ENCODE measurements at regions not wholly inside any gene's neighbourhood (a gene's known extent, or its start where the extent isn't known, plus 50 kb on each side); places are given as distances from the start of the nearest gene placed in this dataset.

GRCh38 chr11:32255841-32256240 is 165.0 kb downstream of the RCN1 start:
- H3K27me3 ChIP-seq: no peaks in the 10 kb centered on the region
- TF ChIP-seq CTCF (IDR thresholded peaks at IDR 0.05): no peak
- H3K9me3 ChIP-seq: no peaks in the 10 kb centered on the region
- no peak overlapping the region for H3K27ac ChIP-seq
- no peak overlapping the region for H3K4me3 ChIP-seq (ENCODE audit: low read depth in 1 of 2, low read length in 1 of 2)
- H3K4me1 ChIP-seq (ENCODE audit: control insufficient read depth in 1 of 2, insufficient read depth in 1 of 2, low read depth in 1 of 2, low read length in 1 of 2): no peaks in the 10 kb centered on the region
- no peaks in the 10 kb centered on the region for H3K36me3 ChIP-seq

- no peak overlapping the region for H3K4me3 ChIP-seq (ENCODE audit: low read depth in 1 of 2, low read length in 1 of 2)
Observed at GRCh38 chr11:32256466-32256865, 165.6 kb downstream of the RCN1 start.

GRCh38 chr11:32259641-32260081 is 168.8 kb downstream of the RCN1 start:
- Histone ChIP-seq H3K27me3 (no peaks in the 10 kb centered on the region), H3K27ac (no peak overlapping the region), H3K4me1 (ENCODE audit: control insufficient read depth in 1 of 2, insufficient read depth in 1 of 2, low read depth in 1 of 2, low read length in 1 of 2) (no peaks in the 10 kb centered on the region), H3K9me3 (no peaks in the 10 kb centered on the region), H3K36me3 (no peaks in the 10 kb centered on the region), H3K4me3 (ENCODE audit: low read depth in 1 of 2, low read length in 1 of 2) (no peak overlapping the region)
- TF ChIP-seq CTCF (IDR thresholded peaks at IDR 0.05): no peak

More at GRCh38 chr11:32256466-32256865, 165.6 kb downstream of the RCN1 start:
- H3K9me3 ChIP-seq: no peaks in the 10 kb centered on the region
- no peaks in the 10 kb centered on the region for H3K4me1 ChIP-seq (ENCODE audit: control insufficient read depth in 1 of 2, insufficient read depth in 1 of 2, low read depth in 1 of 2, low read length in 1 of 2)
- no peak overlapping the region for H3K27ac ChIP-seq
- H3K36me3 ChIP-seq: no peaks in the 10 kb centered on the region
- no peak for TF ChIP-seq CTCF (IDR thresholded peaks at IDR 0.05)
- H3K27me3 ChIP-seq: no peaks in the 10 kb centered on the region

GRCh38 chr11:32262367-32262766 is 171.5 kb downstream of the RCN1 start:
- H3K4me1 ChIP-seq (ENCODE audit: control insufficient read depth in 1 of 2, insufficient read depth in 1 of 2, low read depth in 1 of 2, low read length in 1 of 2): no peaks in the 10 kb centered on the region
- no peak for TF ChIP-seq CTCF (IDR thresholded peaks at IDR 0.05)
- no peaks in the 10 kb centered on the region for H3K9me3 ChIP-seq

GRCh38 chr11:32265911-32266310 is 169.4 kb downstream of the WT1 start:
- no peak for TF ChIP-seq CTCF (IDR thresholded peaks at IDR 0.05)
- H3K27ac ChIP-seq: no peak overlapping the region
- H3K4me1 ChIP-seq (ENCODE audit: control insufficient read depth in 1 of 2, insufficient read depth in 1 of 2, low read depth in 1 of 2, low read length in 1 of 2): no peaks in the 10 kb centered on the region
- H3K36me3 ChIP-seq: no peaks in the 10 kb centered on the region
- no peaks in the 10 kb centered on the region for H3K27me3 ChIP-seq
- no peak overlapping the region for H3K4me3 ChIP-seq (ENCODE audit: low read depth in 1 of 2, low read length in 1 of 2)
- H3K9me3 ChIP-seq: no peaks in the 10 kb centered on the region

More at GRCh38 chr11:32262367-32262766, 171.5 kb downstream of the RCN1 start:
- Histone ChIP-seq H3K4me3 (ENCODE audit: low read depth in 1 of 2, low read length in 1 of 2) (no peak overlapping the region), H3K27me3 (no peaks in the 10 kb centered on the region), H3K36me3 (no peaks in the 10 kb centered on the region), H3K27ac (no peak overlapping the region)

GRCh38 chr11:32266601-32267000 is 168.7 kb downstream of the WT1 start:
- Histone ChIP-seq H3K27me3 (no peaks in the 10 kb centered on the region), H3K27ac (no peak overlapping the region), H3K4me1 (ENCODE audit: control insufficient read depth in 1 of 2, insufficient read depth in 1 of 2, low read depth in 1 of 2, low read length in 1 of 2) (no peaks in the 10 kb centered on the region), H3K36me3 (no peaks in the 10 kb centered on the region), H3K4me3 (ENCODE audit: low read depth in 1 of 2, low read length in 1 of 2) (no peak overlapping the region), H3K9me3 (no peaks in the 10 kb centered on the region)
- TF ChIP-seq CTCF (IDR thresholded peaks at IDR 0.05): no peak
